ENCODE measurements at regions not wholly inside any gene's neighbourhood (a gene's known extent, or its start where the extent isn't known, plus 50 kb on each side); places are given as distances from the start of the nearest gene placed in this dataset.

- Histone ChIP-seq H3K27me3 (ENCODE audit: low read length) (no peaks in the 10 kb centered on the region), H3K27ac (ENCODE audit: low read depth, low read length) (no peak overlapping the region), H3K4me2 (ENCODE audit: low read depth, low read length, poor library complexity, severe bottlenecking) (no peak overlapping the region), H4K20me1 (ENCODE audit: low read depth, low read length) (no peaks in the 10 kb centered on the region), H3K4me3 (ENCODE audit: insufficient read depth, low read length, poor library complexity, severe bottlenecking) (no peak overlapping the region), H3K79me2 (ENCODE audit: insufficient read depth, low read length) (no peaks in the 10 kb centered on the region), H2AFZ (ENCODE audit: low read depth, low read length, severe bottlenecking) (no peak overlapping the region), H3K9me3 (ENCODE audit: insufficient read depth, low read length) (no peaks in the 10 kb centered on the region), H3K36me3 (ENCODE audit: low read length) (no peaks in the 10 kb centered on the region), H3F3A (ENCODE audit: insufficient read depth) (no peaks in the 10 kb centered on the region), H3K9me2 (replicated peaks; ENCODE audit: insufficient read depth, low read length) (no peaks in the 10 kb centered on the region), H3K9ac (ENCODE audit: low read length) (no peak overlapping the region)
- no peak for TF ChIP-seq EZH2phosphoT487 (conservative IDR thresholded peaks at IDR 0.05; ENCODE audit: low read length)
- TF ChIP-seq CTCF (IDR thresholded peaks at IDR 0.05; ENCODE audit: insufficient read depth, low read length, poor library complexity, severe bottlenecking): no peak
These were observed 118.0 kb downstream of the SPATA31D1 start for GRCh38 chr9:82106536-82106935.

- Histone ChIP-seq H3K4me3 (ENCODE audit: insufficient read depth, low read length, poor library complexity, severe bottlenecking) (no peak overlapping the region), H4K20me1 (ENCODE audit: low read depth, low read length) (no peaks in the 10 kb centered on the region), H2AFZ (ENCODE audit: low read depth, low read length, severe bottlenecking) (no peak overlapping the region), H3K27ac (ENCODE audit: low read depth, low read length) (no peak overlapping the region), H3K9ac (ENCODE audit: low read length) (no peak overlapping the region), H3K27me3 (ENCODE audit: low read length) (no peaks in the 10 kb centered on the region), H3K9me3 (ENCODE audit: insufficient read depth, low read length) (no peaks in the 10 kb centered on the region), H3K9me2 (replicated peaks; ENCODE audit: insufficient read depth, low read length) (no peaks in the 10 kb centered on the region), H3K79me2 (ENCODE audit: insufficient read depth, low read length) (no peaks in the 10 kb centered on the region), H3F3A (ENCODE audit: insufficient read depth) (no peaks in the 10 kb centered on the region), H3K4me2 (ENCODE audit: low read depth, low read length, poor library complexity, severe bottlenecking) (no peak overlapping the region), H3K36me3 (ENCODE audit: low read length) (no peaks in the 10 kb centered on the region)
- TF ChIP-seq CTCF (IDR thresholded peaks at IDR 0.05; ENCODE audit: insufficient read depth, low read length, poor library complexity, severe bottlenecking) (no peak), EZH2phosphoT487 (conservative IDR thresholded peaks at IDR 0.05; ENCODE audit: low read length) (no peak)
These were observed 119.9 kb downstream of the SPATA31D1 start for GRCh38 chr9:82108474-82108873.

GRCh38 chr9:82108941-82109340 lies 120.4 kb downstream of the SPATA31D1 start:
- no peaks in the 10 kb centered on the region for H3K9me3 ChIP-seq (ENCODE audit: insufficient read depth, low read length)
- H3K4me3 ChIP-seq (ENCODE audit: insufficient read depth, low read length, poor library complexity, severe bottlenecking): no peak overlapping the region
- no peaks in the 10 kb centered on the region for H3F3A ChIP-seq (ENCODE audit: insufficient read depth)
- no peaks in the 10 kb centered on the region for H3K36me3 ChIP-seq (ENCODE audit: low read length)
- H3K27me3 ChIP-seq (ENCODE audit: low read length): no peaks in the 10 kb centered on the region
- H2AFZ ChIP-seq (ENCODE audit: low read depth, low read length, severe bottlenecking): no peak overlapping the region
- H3K27ac ChIP-seq (ENCODE audit: low read depth, low read length): no peak overlapping the region
- H4K20me1 ChIP-seq (ENCODE audit: low read depth, low read length): no peaks in the 10 kb centered on the region
- H3K79me2 ChIP-seq (ENCODE audit: insufficient read depth, low read length): no peaks in the 10 kb centered on the region
- no peaks in the 10 kb centered on the region for H3K9me2 ChIP-seq (replicated peaks; ENCODE audit: insufficient read depth, low read length)
- no peak overlapping the region for H3K9ac ChIP-seq (ENCODE audit: low read length)
- no peak overlapping the region for H3K4me2 ChIP-seq (ENCODE audit: low read depth, low read length, poor library complexity, severe bottlenecking)
- TF ChIP-seq EZH2phosphoT487 (conservative IDR thresholded peaks at IDR 0.05; ENCODE audit: low read length): no peak
- no peak for TF ChIP-seq CTCF (IDR thresholded peaks at IDR 0.05; ENCODE audit: insufficient read depth, low read length, poor library complexity, severe bottlenecking)
